Neural cell (in vitro differentiated cells): ENCODE measurements at regions not wholly inside any gene's neighbourhood (a gene's known extent, or its start where the extent isn't known, plus 50 kb on each side); places are given as distances from the start of the nearest gene placed in this dataset.

Experiments used
- H2AFZ ChIP-seq: fragments of 200-600, 300-800 bp; sonication (generic), shearing (Covaris generic); 2 replicates; pipeline ENCODE4 v1.6.0; 2014; ENCODE audit warnings: low read depth, mild to moderate bottlenecking, antibody characterized with exemption, low read length, moderate library complexity
- H3F3A ChIP-seq: fragments of 200-600 bp; shearing (Covaris generic); 2 replicates; pipeline ENCODE4 v1.6.1; 2016; ENCODE audit warnings: mild to moderate bottlenecking, moderate library complexity, mixed read lengths, antibody characterized with exemption, low read length; ENCODE audit not compliant: insufficient read depth, poor library complexity, severe bottlenecking
- H3K27ac ChIP-seq: fragments of 200-600, 300-800 bp; sonication (generic), shearing (Covaris generic); 2 replicates; pipeline ENCODE4 v1.5.1; 2014; ENCODE audit warnings: mild to moderate bottlenecking, low read length, moderate library complexity
- H3K27me3 ChIP-seq: fragments of 300-800, 200-600 bp; sonication (generic), shearing (Covaris generic); 2 replicates; pipeline ENCODE4 v1.6.0; 2014; ENCODE audit warnings: mild to moderate bottlenecking, low read depth, low read length, moderate library complexity; ENCODE audit not compliant: insufficient read depth
- H3K36me3 ChIP-seq: fragments of 300-800, 200-600 bp; sonication (generic), shearing (Covaris generic); 2 replicates; pipeline ENCODE4 v1.5.1; 2014; ENCODE audit warnings: mild to moderate bottlenecking, antibody characterized with exemption, low read length, moderate library complexity; ENCODE audit not compliant: insufficient read depth
- H3K4me2 ChIP-seq: fragments of 300-800, 200-600 bp; sonication (generic), shearing (Covaris generic); 2 replicates; pipeline ENCODE4 v1.6.0; 2014; ENCODE audit warnings: mild to moderate bottlenecking, low read length
- H3K4me3 ChIP-seq: fragments of 300-800, 200-600 bp; sonication (generic), shearing (Covaris generic); 2 replicates; pipeline ENCODE4 v1.5.1; 2014; ENCODE audit warnings: mild to moderate bottlenecking, low read length, moderate library complexity
- H3K79me2 ChIP-seq: fragments of 200-600 bp; shearing (Covaris generic); replicated peaks from 2 replicates; pipeline ENCODE4 v1.6.0; 2014; ENCODE audit warnings: mild to moderate bottlenecking, low read length, moderate library complexity; ENCODE audit not compliant: insufficient read depth
- H3K9ac ChIP-seq: fragments of 300-800, 200-600 bp; sonication (generic), shearing (Covaris generic); 2 replicates; pipeline ENCODE4 v1.6.1; 2016; ENCODE audit warnings: mild to moderate bottlenecking, low read length, mixed read lengths
- H3K9me2 ChIP-seq: fragments of 200-600 bp; shearing (Covaris generic); 2 replicates; pipeline ENCODE4 v1.6.1; 2016; ENCODE audit warnings: mild to moderate bottlenecking, low read length, mixed read lengths; ENCODE audit not compliant: insufficient read depth
- H3K9me3 ChIP-seq: fragments of 200-600, 300-800 bp; sonication (generic), shearing (Covaris generic); 2 replicates; pipeline ENCODE4 v1.6.1; 2016; ENCODE audit warnings: mild to moderate bottlenecking, mixed run types, low read length, moderate library complexity, mixed read lengths
- H4K20me1 ChIP-seq: fragments of 200-600 bp; shearing (Covaris generic); 2 replicates; pipeline ENCODE4 v1.6.1; 2016; ENCODE audit warnings: mild to moderate bottlenecking, mixed run types; ENCODE audit not compliant: insufficient read depth
- EP300 ChIP-seq: fragments of 450-650 bp; conservative IDR thresholded peaks from 2 replicates; pipeline ENCODE4 v1.6.1; 2014; ENCODE audit warnings: antibody characterized with exemption, mild to moderate bottlenecking, moderate library complexity; ENCODE audit not compliant: poor library complexity, severe bottlenecking
- EZH2 ChIP-seq: fragments of 200-600, 300-800 bp; shearing (Covaris generic), sonication (generic); IDR thresholded peaks from 2 replicates; pipeline ENCODE4 v1.6.1; 2014; ENCODE audit warnings: antibody characterized with exemption, low read length, borderline replicate concordance, mild to moderate bottlenecking; ENCODE audit not compliant: insufficient read depth, poor library complexity, severe bottlenecking
- MXI1 ChIP-seq: fragments of 450-650 bp; conservative IDR thresholded peaks from 2 replicates; pipeline ENCODE4 v1.6.1; 2014; ENCODE audit warnings: antibody characterized with exemption, mild to moderate bottlenecking; ENCODE audit not compliant: poor library complexity, severe bottlenecking
- POLR2AphosphoS5 ChIP-seq: IDR thresholded peaks from 2 replicates; pipeline ENCODE4 v1.6.1; 2012
- RAD21 ChIP-seq: fragments of 450-650 bp; conservative IDR thresholded peaks from 2 replicates; pipeline ENCODE4 v1.6.1; 2014; ENCODE audit warnings: antibody characterized with exemption, mild to moderate bottlenecking, moderate library complexity
- SMC3 ChIP-seq: fragments of 450-650 bp; conservative IDR thresholded peaks from 2 replicates; pipeline ENCODE4 v1.6.1; 2014; ENCODE audit warnings: antibody characterized with exemption, mild to moderate bottlenecking, moderate library complexity; ENCODE audit not compliant: poor library complexity
- TAF1 ChIP-seq: IDR thresholded peaks from 2 replicates; pipeline ENCODE4 v1.6.1; 2012; ENCODE audit warnings: low read depth
- TF ChIP-seq, protein P1 (sequence below): fragments of 450-650 bp; IDR thresholded peaks from 2 replicates; pipeline ENCODE4 v1.5.1; 2014; ENCODE audit warnings: antibody characterized with exemption, mild to moderate bottlenecking, moderate library complexity; ENCODE audit not compliant: poor library complexity, severe bottlenecking
- TF ChIP-seq, protein P2 (sequence below): IDR thresholded peaks from 2 replicates; pipeline ENCODE4 v1.6.1; 2012; ENCODE audit warnings: borderline replicate concordance

DNA sequence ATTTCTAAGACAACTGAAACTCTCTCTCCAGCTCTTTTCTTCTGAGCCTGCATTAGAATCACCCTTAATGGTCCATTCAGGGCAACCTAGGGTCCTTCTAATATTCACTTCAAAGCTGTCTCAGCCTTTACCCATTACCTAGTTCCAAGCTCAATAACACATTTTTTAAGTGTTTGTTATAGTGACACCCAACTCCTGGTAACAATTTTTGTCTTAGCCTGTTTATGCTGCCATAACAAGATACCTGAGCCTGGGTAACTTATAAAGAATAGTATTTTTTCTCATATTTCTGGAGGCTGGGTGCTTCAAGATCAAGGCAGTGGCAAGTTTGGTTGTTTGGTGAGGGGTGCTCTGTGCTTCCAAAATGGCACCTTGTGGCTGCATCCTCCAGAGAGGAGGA is 531.5 kb upstream of the USP24 start:
- Histone ChIP-seq H3K79me2 (no peaks in the 10 kb centered on the region), H3K9me3 (no peaks in the 10 kb centered on the region), H3K36me3 (no peaks in the 10 kb centered on the region), H4K20me1 (no peaks in the 10 kb centered on the region), H3K27ac (no peak overlapping the region), H3K4me3 (no peak overlapping the region), H3F3A (no peaks in the 10 kb centered on the region), H3K4me2 (no peak overlapping the region), H3K27me3 (no peaks in the 10 kb centered on the region), H3K9ac (no peak overlapping the region), H2AFZ (no peak overlapping the region), H3K9me2 (no peaks in the 10 kb centered on the region)
- no peak for TF ChIP-seq TAF1

DNA sequence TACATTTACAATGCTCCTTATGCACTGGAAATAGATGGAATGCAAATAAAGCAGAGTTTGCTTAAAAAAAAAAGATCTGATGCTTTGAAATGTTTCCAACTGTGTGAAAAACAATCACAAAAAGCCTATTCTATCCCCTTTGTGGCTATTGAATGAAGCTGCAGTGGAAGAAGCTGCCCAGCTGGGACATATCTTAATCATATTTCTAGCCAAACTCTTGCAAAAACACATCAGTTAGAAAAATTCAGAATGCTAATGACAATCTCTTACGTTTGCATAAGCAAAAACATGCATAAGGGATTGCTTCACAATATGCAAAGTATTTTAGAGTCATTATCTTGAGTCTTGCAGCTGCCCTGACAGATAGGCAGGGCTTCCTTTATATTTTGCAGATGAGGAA is 526.4 kb upstream of the USP24 start:
- H3K4me3 ChIP-seq = no peak overlapping the region
- H3K27ac ChIP-seq = no peak overlapping the region
- H4K20me1 ChIP-seq = no peaks in the 10 kb centered on the region
- H2AFZ ChIP-seq = no peak overlapping the region
- no peaks in the 10 kb centered on the region for H3K9me3 ChIP-seq
- H3K79me2 ChIP-seq = no peaks in the 10 kb centered on the region
- no peak overlapping the region for H3K9ac ChIP-seq
- H3K9me2 ChIP-seq = no peaks in the 10 kb centered on the region
- no peaks in the 10 kb centered on the region for H3K36me3 ChIP-seq
- H3K4me2 ChIP-seq = no peak overlapping the region
- no peak for TF ChIP-seq MXI1
- no peak for TF ChIP-seq SMC3
- TF ChIP-seq, protein P1, sequence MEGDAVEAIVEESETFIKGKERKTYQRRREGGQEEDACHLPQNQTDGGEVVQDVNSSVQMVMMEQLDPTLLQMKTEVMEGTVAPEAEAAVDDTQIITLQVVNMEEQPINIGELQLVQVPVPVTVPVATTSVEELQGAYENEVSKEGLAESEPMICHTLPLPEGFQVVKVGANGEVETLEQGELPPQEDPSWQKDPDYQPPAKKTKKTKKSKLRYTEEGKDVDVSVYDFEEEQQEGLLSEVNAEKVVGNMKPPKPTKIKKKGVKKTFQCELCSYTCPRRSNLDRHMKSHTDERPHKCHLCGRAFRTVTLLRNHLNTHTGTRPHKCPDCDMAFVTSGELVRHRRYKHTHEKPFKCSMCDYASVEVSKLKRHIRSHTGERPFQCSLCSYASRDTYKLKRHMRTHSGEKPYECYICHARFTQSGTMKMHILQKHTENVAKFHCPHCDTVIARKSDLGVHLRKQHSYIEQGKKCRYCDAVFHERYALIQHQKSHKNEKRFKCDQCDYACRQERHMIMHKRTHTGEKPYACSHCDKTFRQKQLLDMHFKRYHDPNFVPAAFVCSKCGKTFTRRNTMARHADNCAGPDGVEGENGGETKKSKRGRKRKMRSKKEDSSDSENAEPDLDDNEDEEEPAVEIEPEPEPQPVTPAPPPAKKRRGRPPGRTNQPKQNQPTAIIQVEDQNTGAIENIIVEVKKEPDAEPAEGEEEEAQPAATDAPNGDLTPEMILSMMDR = no peak
- TF ChIP-seq, protein P2, sequence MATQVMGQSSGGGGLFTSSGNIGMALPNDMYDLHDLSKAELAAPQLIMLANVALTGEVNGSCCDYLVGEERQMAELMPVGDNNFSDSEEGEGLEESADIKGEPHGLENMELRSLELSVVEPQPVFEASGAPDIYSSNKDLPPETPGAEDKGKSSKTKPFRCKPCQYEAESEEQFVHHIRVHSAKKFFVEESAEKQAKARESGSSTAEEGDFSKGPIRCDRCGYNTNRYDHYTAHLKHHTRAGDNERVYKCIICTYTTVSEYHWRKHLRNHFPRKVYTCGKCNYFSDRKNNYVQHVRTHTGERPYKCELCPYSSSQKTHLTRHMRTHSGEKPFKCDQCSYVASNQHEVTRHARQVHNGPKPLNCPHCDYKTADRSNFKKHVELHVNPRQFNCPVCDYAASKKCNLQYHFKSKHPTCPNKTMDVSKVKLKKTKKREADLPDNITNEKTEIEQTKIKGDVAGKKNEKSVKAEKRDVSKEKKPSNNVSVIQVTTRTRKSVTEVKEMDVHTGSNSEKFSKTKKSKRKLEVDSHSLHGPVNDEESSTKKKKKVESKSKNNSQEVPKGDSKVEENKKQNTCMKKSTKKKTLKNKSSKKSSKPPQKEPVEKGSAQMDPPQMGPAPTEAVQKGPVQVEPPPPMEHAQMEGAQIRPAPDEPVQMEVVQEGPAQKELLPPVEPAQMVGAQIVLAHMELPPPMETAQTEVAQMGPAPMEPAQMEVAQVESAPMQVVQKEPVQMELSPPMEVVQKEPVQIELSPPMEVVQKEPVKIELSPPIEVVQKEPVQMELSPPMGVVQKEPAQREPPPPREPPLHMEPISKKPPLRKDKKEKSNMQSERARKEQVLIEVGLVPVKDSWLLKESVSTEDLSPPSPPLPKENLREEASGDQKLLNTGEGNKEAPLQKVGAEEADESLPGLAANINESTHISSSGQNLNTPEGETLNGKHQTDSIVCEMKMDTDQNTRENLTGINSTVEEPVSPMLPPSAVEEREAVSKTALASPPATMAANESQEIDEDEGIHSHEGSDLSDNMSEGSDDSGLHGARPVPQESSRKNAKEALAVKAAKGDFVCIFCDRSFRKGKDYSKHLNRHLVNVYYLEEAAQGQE = no peak
- TF ChIP-seq RAD21 = no peak
- TF ChIP-seq EP300 = no peak
- TF ChIP-seq TAF1 = no peak
- no peak for TF ChIP-seq EZH2
- no peak for TF ChIP-seq POLR2AphosphoS5
- no peaks in the 10 kb centered on the region for H3K27me3 ChIP-seq
- H3F3A ChIP-seq = no peaks in the 10 kb centered on the region

DNA sequence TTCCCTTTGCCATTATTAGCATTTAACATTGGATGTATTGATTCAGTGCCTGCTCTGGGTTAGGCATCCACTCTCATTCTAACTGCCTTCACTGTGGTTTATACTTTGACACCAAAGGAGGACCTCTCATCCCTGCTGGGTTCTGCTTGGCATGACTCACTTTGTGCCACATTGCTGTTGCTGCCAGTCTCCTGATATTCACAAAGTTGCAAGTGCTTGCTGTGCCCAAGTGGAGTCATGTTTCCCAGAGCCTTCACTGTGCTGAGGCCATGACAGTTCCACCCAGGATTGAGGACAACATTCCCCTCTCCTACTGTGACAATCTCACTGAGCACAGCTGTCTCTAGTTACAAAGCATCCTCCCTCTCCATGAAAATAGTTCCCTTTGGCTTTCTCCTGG is 519.9 kb upstream of the USP24 start:
- Histone ChIP-seq H2AFZ (no peak overlapping the region), H3F3A (no peaks in the 10 kb centered on the region), H4K20me1 (no peaks in the 10 kb centered on the region), H3K9me2 (no peaks in the 10 kb centered on the region), H3K9me3 (no peaks in the 10 kb centered on the region), H3K4me2 (no peak overlapping the region), H3K4me3 (no peak overlapping the region), H3K9ac (no peak overlapping the region), H3K36me3 (no peaks in the 10 kb centered on the region), H3K79me2 (no peaks in the 10 kb centered on the region), H3K27me3 (no peaks in the 10 kb centered on the region), H3K27ac (no peak overlapping the region)
- TF ChIP-seq, protein P1 = no peak
- TF ChIP-seq, protein P2 = no peak
- TF ChIP-seq SMC3 = no peak
- TF ChIP-seq EZH2 = no peak
- TF ChIP-seq TAF1 = no peak
- no peak for TF ChIP-seq RAD21
- no peak for TF ChIP-seq MXI1
- TF ChIP-seq EP300 = no peak
- TF ChIP-seq POLR2AphosphoS5 = no peak
